ENCODE measurements at regions not wholly inside any gene's neighbourhood (a gene's known extent, or its start where the extent isn't known, plus 50 kb on each side); places are given as distances from the start of the nearest gene placed in this dataset.
A peak's percentile ranks its signal among the peaks of the same experiment; 100 is the strongest.

GRCh38 chr12:4012977-4013968 is 140.1 kb upstream of the PARP11 start:
- DNase-seq: no peak

- DNase-seq: no peak
These were observed 138.9 kb upstream of the PARP11 start for GRCh38 chr12:4012073-4012472.

DNA sequence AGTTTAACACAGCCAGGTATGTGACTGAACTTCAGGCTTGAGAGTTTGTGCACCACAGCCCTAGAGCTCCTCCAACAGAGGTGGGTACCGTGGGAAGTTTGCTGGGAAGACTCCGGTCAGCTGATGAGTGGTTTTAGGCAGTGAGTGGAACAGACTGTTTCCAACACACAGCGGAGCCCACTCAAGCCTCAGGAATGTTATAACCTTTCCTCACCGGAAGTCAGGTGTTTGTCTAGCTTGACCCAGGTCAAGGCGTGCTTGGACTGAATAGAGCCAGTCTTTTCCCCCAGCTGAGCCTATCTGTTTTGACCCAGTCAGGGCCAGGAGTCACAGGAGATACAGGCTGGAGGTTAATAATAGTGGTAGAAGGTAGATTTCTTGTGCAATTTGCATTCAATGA is 138.4 kb upstream of the PARP11 start:
- DNase-seq: no peak

DNA sequence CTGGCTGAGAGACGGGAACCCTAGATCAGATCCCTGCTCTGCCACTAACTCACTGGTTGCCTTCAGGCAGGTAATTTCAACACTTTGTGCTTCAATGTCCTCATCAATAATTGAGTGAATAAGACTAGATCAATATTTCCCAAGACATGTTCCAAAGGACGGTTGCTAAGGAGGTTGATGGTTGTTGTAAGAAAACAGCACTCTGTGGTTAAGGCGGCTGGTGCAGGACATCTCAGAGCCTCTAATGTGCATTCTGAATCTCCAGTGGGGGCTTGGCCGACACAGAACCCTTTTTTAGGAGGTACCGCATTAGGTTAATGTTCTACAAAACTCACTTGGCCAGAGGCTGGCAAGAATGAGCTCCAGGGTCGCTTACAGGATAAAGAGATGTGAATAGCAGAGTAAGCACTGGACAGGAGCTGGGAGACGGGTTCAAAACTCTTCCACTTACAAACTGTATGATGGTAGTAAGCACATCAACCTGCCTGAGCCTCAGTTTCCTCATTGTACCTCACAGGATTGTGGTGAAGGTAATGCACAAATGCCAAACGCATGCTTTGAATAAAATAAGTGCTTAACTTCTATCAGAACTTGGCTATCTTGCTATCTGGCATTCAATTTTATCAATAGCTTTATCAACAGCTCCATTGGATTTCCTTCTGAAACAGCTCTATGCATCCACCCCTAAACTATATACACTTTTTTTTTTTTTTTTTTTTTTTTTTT is 136.9 kb upstream of the PARP11 start:
- no peak for DNase-seq

GRCh38 chr12:4006743-4007142 is 133.5 kb upstream of the PARP11 start:
- DNase-seq: no peak

GRCh38 chr12:4005851-4006430 is 132.7 kb upstream of the PARP11 start:
- DNase-seq: no peak

DNA sequence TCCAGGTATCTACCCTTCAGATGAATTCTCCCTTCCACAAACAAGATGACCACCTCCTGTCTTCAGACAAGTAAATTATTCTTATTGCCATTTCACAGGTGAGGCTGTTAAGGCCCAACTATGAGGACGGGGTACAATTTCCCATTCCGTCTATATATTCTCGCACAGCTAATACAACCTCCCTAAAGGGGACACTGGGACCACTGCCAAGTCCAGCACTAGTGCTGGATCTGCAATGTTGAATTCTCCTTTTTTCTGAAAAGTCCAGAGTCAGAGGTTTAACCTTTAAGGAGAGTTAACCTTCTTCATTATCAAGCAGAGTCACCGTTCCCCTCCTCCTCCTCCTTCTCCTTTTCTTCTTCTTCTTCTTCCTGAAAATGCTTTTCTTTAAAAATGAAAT is 130.4 kb upstream of the PARP11 start:
- no peak for DNase-seq

DNA sequence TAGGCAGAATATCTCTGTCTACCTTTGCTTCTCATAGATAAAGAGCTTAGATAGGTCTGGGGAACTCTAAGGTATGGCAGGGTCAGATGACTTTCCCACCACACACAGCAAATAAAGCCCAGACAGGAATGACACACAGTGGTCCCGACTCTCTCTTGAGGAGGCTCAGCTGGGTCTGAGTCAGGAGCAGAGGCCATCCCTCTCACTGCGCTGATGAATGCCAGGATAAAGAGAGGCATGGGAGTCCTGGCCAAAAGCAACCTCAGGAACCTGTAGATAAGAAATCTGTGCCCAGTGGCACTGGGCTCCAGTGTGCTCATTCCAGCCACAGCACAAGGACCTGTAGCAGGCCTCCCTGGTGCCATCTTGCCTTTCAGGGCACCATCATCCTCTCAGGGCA is 129.4 kb upstream of the PARP11 start:
- no peak for DNase-seq

DNA sequence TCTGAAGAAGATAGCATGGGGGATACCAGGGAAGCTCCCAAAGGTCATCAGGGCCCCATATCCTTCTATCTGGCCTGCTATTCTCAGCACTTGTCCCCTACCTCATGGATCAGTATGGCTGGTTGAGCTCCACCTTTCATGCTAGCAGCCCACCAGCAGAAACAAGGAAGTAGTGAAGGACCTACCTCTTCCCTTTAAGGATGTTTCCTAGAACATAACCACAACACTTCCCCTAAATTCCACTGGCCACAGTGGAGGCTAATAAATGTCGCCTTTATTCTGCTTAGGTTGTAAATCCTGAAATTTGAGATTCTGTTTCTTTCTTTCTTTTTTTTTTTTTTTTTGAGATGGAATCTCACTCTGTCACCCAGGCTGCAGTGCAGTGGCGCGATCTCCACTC is 128.6 kb upstream of the PARP11 start:
- DNase-seq: no peak

- no peak for DNase-seq
These were observed 127.8 kb upstream of the PARP11 start for GRCh38 chr12:4001031-4001430.

- no peak for DNase-seq
These were observed 126.7 kb upstream of the PARP11 start for GRCh38 chr12:3999904-4000303.

DNA sequence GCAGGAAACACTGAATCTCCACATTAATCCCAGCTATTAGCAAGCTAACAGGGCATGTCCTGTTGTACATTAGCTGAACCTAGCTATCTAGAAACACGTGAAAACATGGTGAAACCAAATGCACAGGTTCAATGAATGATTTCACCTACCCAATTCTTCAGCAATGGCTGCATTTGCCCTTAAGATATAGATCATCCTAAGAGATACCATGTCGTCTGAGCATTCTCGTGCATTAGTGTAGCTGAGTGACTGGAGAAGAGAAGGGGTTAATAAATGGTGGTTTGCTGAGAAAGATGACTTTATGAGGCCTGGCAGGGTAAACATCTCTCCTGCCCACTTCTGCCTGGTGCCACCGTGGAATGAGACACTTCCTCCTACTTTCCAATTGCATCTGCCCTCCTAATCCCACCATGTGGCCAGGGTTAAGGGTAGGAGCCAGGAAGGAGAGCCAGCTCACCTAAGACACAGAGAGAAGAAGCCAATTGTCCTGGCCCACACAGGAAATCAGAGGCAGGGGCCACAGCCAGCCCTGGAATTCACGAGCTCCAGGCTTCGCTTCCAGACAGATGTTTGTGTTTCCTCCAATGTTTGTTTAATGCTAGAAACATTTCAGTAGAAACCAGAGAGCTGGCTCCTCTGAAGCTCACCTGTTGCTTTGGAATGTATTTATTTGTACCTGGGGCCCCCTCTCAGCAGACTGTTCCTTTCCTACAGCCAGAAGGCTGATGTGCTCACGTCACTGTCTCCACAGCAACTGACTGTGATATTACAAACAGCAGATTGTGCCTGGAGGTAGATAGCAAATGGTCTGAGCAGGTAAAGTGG is 126.0 kb upstream of the PARP11 start:
- DNase-seq: no peak

GRCh38 chr12:3998397-3998796 is 125.2 kb upstream of the PARP11 start:
- DNase-seq: no peak

- DNase-seq: no peak
These were observed 123.1 kb upstream of the PARP11 start for GRCh38 chr12:3996322-3996721.

GRCh38 chr12:3995306-3995705 is 122.1 kb upstream of the PARP11 start:
- DNase-seq: no peak

DNA sequence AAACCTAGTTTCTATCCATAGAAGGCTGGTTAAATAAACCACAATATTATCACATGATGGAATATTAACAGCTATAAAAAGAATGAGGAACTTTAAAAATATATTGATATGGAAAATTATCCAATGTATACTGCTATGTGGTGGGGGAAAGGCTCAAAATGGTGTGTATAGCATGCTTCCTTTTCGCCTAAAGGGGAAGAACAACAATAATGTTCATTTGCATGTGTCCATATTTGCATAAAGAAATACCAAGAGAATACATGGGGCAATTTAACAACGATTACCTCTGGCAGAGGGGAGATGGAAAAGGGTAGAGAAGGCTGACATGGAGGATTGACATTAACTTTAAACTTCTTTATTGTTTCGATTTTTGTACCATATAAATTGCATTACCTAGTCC is 121.3 kb upstream of the PARP11 start:
- no peak for DNase-seq

DNA sequence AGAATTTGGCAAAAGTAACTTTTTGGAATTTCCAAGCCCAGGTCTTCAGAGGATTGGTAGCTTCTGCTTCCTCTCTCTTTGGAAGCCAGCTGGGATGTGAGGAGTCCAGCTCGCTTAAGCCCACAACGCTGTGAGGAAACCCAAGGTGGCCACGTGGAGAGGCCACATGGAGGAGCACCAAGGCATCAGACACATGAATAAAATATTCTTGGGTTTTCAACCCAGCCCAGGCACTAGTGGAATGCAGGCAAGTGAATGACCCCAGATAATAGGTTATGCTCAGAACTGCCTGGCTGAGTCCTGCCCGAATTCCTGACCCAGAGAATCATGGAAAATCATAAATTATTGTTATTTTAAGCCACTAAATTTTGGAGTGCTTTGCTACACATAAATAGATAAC is 119.7 kb upstream of the PARP11 start:
- no peak for DNase-seq

DNA sequence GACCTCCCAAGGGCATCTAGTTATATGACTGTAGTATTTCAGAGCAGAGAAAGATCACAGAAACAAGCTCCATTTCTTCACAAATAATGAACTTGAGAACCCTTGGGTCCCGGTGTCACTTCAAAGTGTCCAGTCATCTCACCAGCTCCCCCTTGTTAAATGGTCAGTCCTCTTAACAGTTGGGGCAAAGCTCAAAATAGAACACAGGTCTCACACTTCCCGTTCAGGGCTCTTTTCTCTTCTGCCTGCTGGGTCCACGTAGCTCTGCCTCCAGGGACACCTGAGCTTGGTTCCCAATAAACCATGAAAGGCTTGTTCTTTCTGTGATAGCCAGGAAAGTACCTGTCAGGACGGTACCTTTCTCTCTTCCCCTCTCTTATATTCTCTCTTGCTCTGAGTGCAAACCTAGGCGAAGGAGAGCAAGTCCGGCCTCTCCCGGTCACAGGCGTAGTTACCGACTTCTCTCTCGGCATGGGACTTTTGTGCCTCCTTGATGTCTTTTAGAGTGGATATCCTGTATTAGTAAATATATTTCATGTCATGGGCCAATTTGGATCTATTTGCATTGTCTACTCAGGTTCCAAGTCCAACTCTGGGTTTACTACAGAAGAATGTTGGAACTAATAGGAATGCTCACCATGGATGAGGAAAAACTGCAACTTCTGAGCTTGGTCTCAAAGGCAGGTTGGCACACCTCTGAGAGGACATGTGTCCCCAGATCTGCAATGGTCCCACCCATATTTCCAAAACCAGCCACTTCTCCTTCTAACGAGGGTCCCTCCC is 118.8 kb upstream of the PARP11 start:
- no peak for DNase-seq

GRCh38 chr12:3990501-3991280 is 117.5 kb upstream of the PARP11 start:
- DNase-seq: no peak

DNA sequence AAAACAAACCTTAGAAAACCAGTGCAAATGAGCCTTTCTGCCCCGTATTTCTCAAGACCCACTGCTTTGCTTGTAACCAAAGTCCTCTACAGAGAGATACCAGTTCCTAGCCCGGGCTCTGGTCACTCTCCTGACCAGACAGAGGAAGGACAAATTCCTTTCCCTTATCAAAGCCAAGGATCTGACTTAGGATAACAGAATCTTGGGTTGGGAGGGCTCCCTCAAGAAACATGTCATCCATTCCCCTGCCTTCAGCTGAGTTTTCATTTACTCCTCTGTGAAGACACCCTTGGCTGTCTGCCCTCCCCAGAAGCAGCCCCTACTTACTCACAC is 116.0 kb upstream of the PARP11 start:
- no peak for DNase-seq

DNA sequence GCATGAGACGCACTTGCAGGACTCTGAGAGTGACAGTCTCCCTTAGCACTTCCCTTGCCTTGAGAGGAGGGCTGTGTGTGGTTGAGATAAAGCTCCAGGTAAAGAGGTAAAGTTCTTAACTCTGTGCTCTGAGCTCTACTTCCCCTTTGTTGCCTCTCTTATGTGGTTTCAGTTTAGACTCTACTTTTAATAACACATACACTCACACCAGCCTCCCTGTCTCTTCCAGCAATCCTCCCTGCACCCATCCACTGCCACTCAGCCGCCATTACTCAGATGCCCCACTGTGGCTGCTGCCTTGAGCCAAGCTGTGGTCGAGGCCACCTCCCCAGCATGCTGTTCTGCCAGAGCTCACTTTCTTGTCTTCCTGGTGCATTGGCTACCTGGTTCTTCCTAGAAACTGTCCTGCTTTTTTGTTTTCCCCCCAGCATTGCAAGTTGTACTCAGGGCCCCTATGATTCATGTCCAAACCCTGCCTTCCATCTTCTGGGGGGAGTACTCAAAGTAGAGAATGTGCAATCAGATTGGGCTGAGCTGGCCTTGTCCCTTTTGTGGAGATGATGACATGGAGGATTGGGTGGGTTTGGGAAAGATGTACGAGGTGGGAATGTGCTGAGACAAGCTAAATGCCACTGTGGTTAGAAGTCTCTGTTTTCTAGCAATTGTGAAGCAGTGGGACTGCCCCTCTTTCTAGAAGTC is 115.5 kb upstream of the PARP11 start:
- DNase-seq: peak; percentile 62
